OCI-LY3 (cell line): ENCODE measurements at regions not wholly inside any gene's neighbourhood (a gene's known extent, or its start where the extent isn't known, plus 50 kb on each side); places are given as distances from the start of the nearest gene placed in this dataset.

ENCODE experiments used
- H2AFZ ChIP-seq: fragments of 200-600, 300-600 bp; shearing (Covaris generic); 2 replicates; pipeline ENCODE4 v1.6.0; 2014; ENCODE audit warnings: antibody characterized with exemption, low read depth, low read length
- H3K27ac ChIP-seq: fragments of 200-600, 300-600 bp; sonication (generic); 2 replicates; pipeline ENCODE4 v1.5.1; 2014; ENCODE audit warnings: mild to moderate bottlenecking, low read length, moderate library complexity, mixed read lengths
- H3K27me3 ChIP-seq: fragments of 200-600, 300-600 bp; sonication (generic); 2 replicates; pipeline ENCODE4 v1.6.1; 2014; ENCODE audit warnings: low read depth, low read length, mixed read lengths
- H3K36me3 ChIP-seq: fragments of 200-600, 300-600 bp; sonication (generic); replicated peaks from 2 replicates; pipeline ENCODE3; 2014; ENCODE audit warnings: low read depth, low read length, mixed read lengths
- H3K4me1 ChIP-seq: fragments of 300-600, 200-600 bp; sonication (generic); 2 replicates; pipeline ENCODE4 v1.6.1; 2014; ENCODE audit warnings: low read length, mixed read lengths
- H3K4me2 ChIP-seq: fragments of 200-600, 300-600 bp; sonication (generic); 2 replicates; pipeline ENCODE4 v1.6.1; 2014; ENCODE audit warnings: low read length, mixed read lengths
- H3K4me3 ChIP-seq: fragments of 300-600, 200-600 bp; sonication (generic); 2 replicates; pipeline ENCODE4 v1.5.1; 2014; ENCODE audit warnings: antibody characterized with exemption, mild to moderate bottlenecking, low read length, moderate library complexity
- H3K79me2 ChIP-seq: fragments of 300-600, 200-600 bp; shearing (Covaris generic); 2 replicates; pipeline ENCODE4 v1.6.1; 2014; ENCODE audit warnings: mild to moderate bottlenecking, low read length, mixed read lengths
- H3K9ac ChIP-seq: fragments of 300-600, 200-600 bp; shearing (Covaris generic); 2 replicates; pipeline ENCODE4 v1.6.0; 2014; ENCODE audit warnings: mild to moderate bottlenecking, low read length, moderate library complexity
- H3K9me3 ChIP-seq: fragments of 200-600, 300-600 bp; shearing (Covaris generic); 2 replicates; pipeline ENCODE4 v1.6.1; 2014; ENCODE audit warnings: low read length, mixed read lengths; ENCODE audit not compliant: insufficient read depth
- H4K20me1 ChIP-seq: fragments of 200-600, 300-600 bp; sonication (generic); 2 replicates; pipeline ENCODE4 v1.6.1; 2016; ENCODE audit warnings: low read length, mixed read lengths; ENCODE audit not compliant: insufficient read depth
- CTCF ChIP-seq: fragments of 200-600, 300-600 bp; sonication (generic); IDR thresholded peaks from 2 replicates; pipeline ENCODE4 v1.5.1; 2014; ENCODE audit warnings: antibody characterized with exemption, low read length, low read depth
- EZH2phosphoT487 ChIP-seq: fragments of 200-600 bp; shearing (Covaris generic); IDR thresholded peaks from 2 replicates; pipeline ENCODE4 v1.6.1; 2018; ENCODE audit warnings: antibody characterized with exemption, mixed run types, low read depth

- H3K9ac ChIP-seq: no peak overlapping the region
- 0 out of 2 replicates have a peak, but pooled peaks cover 8% of the 10 kb centered on the region for H3K9me3 ChIP-seq
- H3K79me2 ChIP-seq: no peaks in the 10 kb centered on the region
- no peak overlapping the region for H3K4me2 ChIP-seq
- no peak overlapping the region for H3K27ac ChIP-seq
- no peak for TF ChIP-seq EZH2phosphoT487
- no peak for TF ChIP-seq CTCF
- H3K27me3 ChIP-seq: no peaks in the 10 kb centered on the region
- H3K4me1 ChIP-seq: no peaks in the 10 kb centered on the region
- no peaks in the 10 kb centered on the region for H4K20me1 ChIP-seq
- H3K4me3 ChIP-seq: no peak overlapping the region
- no peak overlapping the region for H2AFZ ChIP-seq
- H3K36me3 ChIP-seq: no peaks in the 10 kb centered on the region
Observed at GRCh38 chr12:88793096-88793495, 212.8 kb upstream of the KITLG start.

GRCh38 chr12:88790231-88790630 is 210.0 kb upstream of the KITLG start:
- no peak overlapping the region for H3K4me2 ChIP-seq
- H3K9ac ChIP-seq: no peak overlapping the region
- no peak overlapping the region for H3K27ac ChIP-seq
- H3K4me1 ChIP-seq: no peaks in the 10 kb centered on the region
- no peak overlapping the region for H2AFZ ChIP-seq
- no peaks in the 10 kb centered on the region for H3K27me3 ChIP-seq
- no peaks in the 10 kb centered on the region for H4K20me1 ChIP-seq
- no peak overlapping the region for H3K4me3 ChIP-seq
- no peak for TF ChIP-seq EZH2phosphoT487
- TF ChIP-seq CTCF: no peak
- H3K79me2 ChIP-seq: no peaks in the 10 kb centered on the region
- H3K36me3 ChIP-seq: no peaks in the 10 kb centered on the region
- H3K9me3 ChIP-seq: 0 out of 2 replicates have a peak, but pooled peaks cover 8% of the 10 kb centered on the region

GRCh38 chr12:88784166-88784565 is 203.9 kb upstream of the KITLG start:
- no peaks in the 10 kb centered on the region for H3K79me2 ChIP-seq
- no peaks in the 10 kb centered on the region for H3K4me1 ChIP-seq
- no peaks in the 10 kb centered on the region for H3K36me3 ChIP-seq
- no peak overlapping the region for H3K27ac ChIP-seq
- no peak overlapping the region for H3K4me3 ChIP-seq
- H4K20me1 ChIP-seq: no peaks in the 10 kb centered on the region
- no peak overlapping the region for H3K9ac ChIP-seq
- no peaks in the 10 kb centered on the region for H3K9me3 ChIP-seq
- no peaks in the 10 kb centered on the region for H3K27me3 ChIP-seq
- H3K4me2 ChIP-seq: no peak overlapping the region
- no peak for TF ChIP-seq EZH2phosphoT487
- no peak for TF ChIP-seq CTCF
- no peak overlapping the region for H2AFZ ChIP-seq

GRCh38 chr12:88782351-88782750 is 202.1 kb upstream of the KITLG start:
- no peaks in the 10 kb centered on the region for H3K9me3 ChIP-seq
- H2AFZ ChIP-seq: no peak overlapping the region
- H3K79me2 ChIP-seq: no peaks in the 10 kb centered on the region
- H3K4me3 ChIP-seq: no peak overlapping the region
- H4K20me1 ChIP-seq: no peaks in the 10 kb centered on the region
- no peak overlapping the region for H3K27ac ChIP-seq
- H3K36me3 ChIP-seq: no peaks in the 10 kb centered on the region
- no peak overlapping the region for H3K4me2 ChIP-seq
- TF ChIP-seq EZH2phosphoT487 (no peak), CTCF (no peak)
- H3K9ac ChIP-seq: no peak overlapping the region
- H3K27me3 ChIP-seq: no peaks in the 10 kb centered on the region
- H3K4me1 ChIP-seq: no peaks in the 10 kb centered on the region
